DLD1 (cell line): ENCODE measurements at regions not wholly inside any gene's neighbourhood (a gene's known extent, or its start where the extent isn't known, plus 50 kb on each side); places are given as distances from the start of the nearest gene placed in this dataset.

Source experiments
- in situ Hi-C: cut with HindIII; loops from 2 replicates; pipeline ENCODE4 v1.10.0; 2017; ENCODE audit warnings: low sequenced_read_pairs

DNA sequence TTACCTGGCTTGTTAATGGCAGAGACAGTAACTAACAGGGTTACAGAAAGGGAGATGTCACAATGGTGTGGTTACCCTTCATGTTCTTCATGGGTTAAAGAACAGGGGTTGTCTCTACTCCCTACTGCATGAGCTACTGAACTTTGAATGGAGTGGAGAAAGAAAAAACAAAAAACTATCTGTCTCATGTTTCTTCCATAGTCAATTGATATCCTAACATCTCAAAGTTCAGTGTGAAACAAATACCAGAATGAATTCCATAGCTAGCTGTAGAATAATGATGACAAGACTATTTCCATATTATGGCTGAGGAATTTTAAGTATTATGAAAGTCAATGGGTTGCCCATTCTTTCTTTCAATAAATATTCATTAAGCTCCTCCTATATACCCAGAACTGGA, 161.3 kb upstream of the LPP start:
- in situ Hi-C loops = no loop called here

DNA sequence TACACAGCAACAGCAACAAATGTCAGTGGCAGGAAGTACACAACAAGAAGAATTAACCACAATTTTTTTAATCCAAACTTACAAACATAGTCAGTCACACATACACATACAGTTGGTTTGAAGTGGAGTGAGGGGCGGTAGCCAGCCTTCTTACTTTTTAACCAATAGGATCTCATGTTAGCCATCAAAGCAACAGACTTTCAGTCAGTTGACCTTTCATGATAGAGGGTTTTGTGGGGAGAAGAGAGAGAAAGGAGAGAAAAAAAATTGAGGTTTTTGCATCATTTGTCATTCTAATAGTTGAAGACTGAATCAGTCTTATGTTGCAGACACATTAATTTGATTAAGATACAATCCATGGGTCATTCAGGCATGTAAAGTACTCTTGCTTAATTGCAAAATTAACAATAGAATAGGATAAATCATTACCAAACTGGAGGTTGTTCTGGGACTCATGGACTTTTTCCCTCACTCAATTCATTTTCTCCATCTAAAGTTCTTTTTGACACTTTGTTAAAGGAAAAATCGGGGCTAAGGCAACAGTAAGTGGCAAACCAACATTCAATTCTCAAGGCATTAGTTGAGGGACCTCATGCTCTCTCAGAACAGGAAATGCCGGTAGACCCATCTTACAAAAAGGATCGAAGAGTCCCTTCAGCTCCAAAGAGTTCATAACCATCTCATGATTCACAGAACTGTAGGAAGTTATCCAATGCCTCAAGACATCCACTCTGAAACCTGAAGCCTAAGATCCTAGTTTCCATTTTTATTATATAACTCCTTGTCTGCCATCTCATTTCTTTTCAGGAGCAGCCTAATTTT, 159.5 kb upstream of the LPP start:
- in situ Hi-C loops = no loop called here

DNA sequence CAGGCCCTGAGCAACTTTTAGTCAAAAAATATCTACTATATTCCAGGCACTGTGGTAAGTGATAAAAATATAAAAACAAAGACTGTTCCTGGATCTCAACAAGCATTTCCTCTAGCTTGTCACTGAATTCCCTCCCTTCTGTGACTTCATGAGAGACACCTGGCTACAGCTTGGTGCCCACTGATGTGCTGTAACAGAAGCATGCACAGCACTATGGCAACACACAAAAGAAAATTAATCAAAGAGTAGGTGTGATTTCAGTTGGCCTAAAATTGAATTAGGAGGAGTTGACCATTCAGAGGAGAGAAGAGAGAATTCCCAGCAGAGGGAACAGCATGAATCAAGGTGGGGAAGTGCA, 158.9 kb upstream of the LPP start:
- in situ Hi-C loops = no loop called here

DNA sequence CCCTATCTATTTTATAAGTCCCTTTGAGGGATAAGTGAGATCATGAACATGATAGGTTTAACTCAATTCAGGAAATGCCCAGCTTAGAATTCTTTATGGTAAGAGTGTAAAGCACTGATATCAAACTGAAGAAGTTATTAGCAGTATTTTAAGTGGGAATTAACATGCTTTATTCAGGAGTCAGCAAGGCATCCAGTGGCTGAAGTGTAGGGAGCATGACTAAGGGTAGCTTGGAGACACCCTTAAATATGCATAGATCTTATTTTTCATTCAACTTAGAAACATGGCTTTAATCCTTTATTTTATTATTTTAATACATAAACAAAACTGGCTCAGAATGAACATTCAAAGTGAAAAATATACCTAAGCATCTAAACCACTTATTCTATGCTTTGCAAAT, 158.3 kb upstream of the LPP start:
- in situ Hi-C loops = no loop called here

DNA sequence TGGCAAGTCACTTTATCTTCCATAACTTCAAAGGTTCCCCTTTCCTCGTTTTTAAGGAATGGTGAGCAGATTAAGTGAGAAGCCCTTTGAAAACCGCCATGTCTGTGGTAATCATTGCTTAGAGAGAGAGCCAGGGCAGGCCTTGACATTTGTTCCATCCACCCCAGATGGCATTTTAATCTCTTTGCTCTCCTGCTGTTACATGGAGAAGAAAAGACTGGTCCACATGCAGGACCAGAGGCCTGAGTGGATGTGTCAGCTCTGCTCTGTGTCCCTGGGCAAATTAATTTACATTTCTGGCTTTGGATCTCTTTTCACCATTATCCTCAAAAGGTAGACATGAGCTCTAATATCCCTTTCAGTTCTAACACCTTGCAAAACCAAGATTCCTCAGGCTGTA, 157.3 kb upstream of the LPP start:
- in situ Hi-C loops = no loop called here

DNA sequence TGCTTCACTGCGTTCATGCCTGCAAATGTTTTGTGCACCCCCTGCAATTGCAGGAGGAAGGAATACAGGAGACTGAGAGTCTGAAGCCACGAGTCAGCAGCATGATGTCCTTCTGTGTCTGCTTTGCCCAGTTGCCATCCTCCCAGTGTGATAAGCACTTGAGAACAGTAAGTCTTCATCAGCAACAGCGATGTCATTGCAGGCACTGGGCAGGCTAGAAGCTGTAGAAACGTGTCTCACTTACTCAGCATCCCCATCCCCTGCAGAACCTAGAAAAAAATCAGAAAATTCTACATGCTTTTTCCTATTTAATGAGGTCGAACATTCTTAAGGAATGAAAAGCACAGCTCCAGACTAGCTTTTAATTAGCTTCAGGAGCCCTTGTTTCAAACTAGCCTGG, 156.5 kb upstream of the LPP start:
- in situ Hi-C loops = no loop called here

DNA sequence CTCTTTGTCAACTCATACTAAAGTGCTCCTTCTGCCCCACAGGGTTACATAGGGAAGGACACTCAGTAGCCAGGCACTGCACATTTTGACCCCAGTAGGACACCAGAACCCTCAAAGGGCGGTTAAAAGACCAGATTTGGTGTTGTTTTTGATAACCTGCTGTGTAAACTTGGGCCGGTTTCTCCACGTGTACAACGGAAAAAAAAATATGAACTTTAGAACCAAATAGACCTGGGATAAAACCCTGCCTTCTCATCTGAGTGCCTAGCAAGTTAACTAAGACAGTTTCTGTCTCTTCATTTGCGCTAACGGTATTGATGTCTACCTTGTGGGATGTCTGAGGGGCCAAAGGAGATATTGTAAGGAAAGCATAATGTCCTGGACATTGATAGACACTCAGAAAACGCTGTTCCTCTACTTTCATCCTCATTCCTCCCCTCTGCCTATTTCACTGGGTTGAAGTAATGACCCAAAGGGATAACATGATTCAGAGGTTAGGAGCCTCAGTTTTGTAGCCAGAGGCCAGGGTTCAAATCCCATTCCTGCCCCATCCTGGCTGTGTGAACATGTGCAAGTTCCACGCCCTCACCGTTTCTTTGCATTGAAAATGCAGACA, 155.9 kb upstream of the LPP start:
- in situ Hi-C loops = no loop called here

DNA sequence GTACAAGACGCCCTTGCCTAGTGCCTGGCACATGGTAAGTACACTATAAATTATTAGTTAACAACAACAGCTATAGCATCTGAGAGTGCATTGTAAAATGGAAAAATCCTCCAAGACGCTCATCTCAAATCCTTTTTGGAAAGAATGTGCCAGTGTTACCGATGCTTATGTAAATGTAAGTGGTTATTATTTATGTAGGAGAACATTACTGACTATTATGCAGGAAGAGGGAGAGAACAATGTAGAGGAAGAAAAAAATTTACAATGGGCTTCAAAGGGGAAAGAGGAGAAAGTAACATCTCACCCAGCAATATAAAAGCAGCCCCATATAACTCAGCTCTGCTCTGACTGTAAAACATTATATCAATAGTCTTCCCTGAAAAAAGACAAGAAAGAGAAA, 155.3 kb upstream of the LPP start:
- in situ Hi-C loops = no loop called here

DNA sequence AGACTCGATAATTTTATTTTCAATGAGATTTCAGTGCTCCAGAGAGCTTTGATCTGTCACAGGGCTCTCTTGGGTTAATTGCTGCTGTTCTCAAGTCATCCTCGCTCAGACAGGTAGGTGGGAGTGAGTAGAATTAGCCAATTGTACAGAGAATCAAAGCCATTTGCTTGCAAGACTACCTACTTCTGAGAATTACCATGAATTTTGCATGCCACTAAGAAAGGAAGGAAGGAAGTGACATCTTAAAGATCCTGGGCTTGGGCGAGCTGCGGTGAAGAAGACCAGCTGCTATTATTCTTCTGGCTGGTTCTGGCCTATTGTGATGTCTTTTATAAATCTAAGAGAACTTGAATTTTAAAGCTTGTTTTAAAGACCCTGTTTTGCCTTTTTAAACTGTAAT, 154.1 kb upstream of the LPP start:
- in situ Hi-C loops = no loop called here

DNA sequence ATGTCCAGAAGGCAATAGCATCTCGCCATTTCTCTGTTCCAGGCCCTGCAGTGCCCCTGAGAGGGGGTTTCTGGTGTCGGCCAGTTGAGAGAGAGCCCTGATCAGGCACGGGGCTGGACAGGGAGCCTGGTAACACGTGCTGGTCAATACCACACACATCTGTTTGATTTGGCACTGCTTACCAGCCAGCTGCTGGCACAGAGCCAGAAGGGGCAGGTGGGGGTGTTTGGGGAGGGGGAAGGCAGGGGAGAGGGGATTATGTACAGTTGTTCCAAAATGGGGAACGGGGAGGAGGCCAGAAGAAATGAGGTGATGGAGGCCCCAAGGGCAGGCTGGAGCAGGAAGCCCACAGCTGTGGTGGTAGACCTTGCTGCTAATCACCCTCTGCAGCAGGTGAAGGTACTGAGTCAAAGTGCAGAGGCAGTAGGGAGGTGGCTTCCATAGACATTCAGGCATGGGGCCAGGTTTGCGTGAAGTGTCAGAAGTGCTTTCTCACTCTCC, 153.5 kb upstream of the LPP start:
- in situ Hi-C loops = no loop called here

DNA sequence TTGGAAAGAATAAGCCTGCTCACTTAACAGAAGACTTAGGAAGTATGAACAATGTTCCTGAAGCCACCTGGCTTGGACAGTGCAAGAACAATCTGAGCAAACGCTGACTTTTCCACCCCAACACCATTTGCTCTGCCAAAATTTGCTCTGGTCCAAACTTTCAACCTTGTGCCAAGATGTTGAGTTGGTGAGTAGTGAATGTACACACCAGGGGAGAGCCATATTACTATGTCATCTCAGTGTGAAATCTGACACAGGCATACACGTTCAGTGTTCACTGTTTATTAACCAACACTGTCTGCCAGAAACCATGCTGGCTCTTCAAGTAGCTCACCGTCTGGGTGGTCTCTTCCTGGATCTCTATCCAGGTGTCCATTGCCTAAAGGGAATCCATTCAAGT, 152.9 kb upstream of the LPP start:
- in situ Hi-C loops = no loop called here

DNA sequence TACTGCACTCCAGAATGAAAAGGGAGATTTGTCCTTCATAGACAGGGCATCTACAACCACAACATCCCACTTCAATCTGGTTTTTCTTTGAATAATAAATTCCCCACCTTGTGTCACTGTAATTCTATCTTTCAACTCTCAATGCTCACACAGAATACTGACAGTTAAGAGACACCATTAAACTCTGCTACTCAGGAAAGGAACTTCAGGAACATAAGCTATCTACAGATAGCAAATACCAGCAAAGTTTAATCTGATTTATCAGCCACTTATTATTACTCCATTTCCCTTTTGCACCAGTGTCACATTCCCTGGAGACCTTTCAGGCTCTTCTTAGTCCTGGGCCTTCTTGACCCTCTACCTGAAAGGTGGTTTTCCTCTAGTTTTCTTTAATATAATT, 152.0 kb upstream of the LPP start:
- in situ Hi-C loops = no loop called here

DNA sequence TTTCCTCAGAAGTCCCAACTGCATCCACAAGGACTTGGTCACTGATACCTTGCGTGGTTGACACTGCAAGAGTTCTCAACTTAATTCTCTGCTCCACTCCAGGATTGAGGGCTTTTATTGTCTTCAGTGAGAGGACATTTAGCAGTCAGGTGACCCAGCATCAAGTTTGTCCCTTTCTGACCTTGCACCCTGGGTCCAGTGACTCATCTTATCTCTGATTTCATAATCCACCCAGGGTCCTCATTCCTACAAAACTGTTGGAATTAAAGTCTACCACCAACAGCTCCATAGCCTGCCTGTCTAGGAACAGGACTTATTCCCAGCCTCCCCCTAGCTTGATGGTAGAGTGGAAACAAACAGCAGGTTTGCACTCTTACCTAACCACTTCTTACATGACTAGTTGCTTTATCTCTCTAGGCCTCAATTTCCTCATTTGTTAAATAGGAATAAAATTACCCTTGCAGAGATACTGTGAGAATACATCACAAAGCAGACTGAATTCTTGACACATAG, 151.3 kb upstream of the LPP start:
- in situ Hi-C loops = no loop called here

DNA sequence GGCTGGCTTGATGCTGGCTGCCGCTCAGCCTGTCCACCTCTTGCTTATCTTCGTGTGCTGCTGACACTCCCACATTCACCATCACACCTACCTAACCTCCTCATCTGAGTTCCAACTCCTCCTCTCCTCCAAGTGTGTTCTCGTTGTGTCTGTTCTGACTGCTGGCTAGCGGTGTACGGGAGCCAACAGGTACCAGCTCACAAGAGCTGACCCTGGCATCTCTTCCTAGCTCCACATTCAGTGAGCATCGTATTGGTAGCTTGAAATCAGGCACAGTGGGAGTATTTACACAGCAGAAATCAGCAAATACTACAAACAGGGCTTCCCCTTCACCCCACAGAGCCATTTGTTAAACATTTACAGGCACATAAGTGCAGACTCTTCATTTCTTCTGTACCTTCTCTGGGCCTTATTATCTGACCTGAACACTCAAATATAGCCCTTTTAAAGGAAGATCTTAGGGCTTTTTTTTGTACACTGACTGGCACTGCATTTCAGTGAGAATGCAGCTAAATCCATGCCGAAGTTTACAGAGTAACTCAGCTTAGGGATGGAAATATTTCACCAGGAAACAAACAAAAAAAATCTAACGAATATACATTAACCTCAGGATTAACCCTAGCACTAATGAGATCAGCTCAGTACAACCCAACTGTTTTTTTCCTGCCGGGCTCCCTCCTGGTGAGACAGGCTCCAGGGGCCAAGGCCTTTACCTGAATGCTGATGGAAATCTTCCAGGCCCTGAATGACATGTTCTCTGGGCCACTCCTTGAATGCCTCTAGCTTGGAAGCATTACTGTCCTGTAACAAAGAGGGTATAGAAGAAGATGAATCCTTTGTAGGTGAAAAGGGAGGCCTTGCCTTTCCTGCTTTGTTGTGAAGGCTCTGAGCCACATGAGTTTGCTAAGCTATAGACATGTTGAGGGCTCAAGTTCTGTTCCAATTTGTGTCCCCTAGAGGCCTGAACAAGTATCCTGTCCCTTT, 150.5 kb upstream of the LPP start:
- in situ Hi-C loops = no loop called here

DNA sequence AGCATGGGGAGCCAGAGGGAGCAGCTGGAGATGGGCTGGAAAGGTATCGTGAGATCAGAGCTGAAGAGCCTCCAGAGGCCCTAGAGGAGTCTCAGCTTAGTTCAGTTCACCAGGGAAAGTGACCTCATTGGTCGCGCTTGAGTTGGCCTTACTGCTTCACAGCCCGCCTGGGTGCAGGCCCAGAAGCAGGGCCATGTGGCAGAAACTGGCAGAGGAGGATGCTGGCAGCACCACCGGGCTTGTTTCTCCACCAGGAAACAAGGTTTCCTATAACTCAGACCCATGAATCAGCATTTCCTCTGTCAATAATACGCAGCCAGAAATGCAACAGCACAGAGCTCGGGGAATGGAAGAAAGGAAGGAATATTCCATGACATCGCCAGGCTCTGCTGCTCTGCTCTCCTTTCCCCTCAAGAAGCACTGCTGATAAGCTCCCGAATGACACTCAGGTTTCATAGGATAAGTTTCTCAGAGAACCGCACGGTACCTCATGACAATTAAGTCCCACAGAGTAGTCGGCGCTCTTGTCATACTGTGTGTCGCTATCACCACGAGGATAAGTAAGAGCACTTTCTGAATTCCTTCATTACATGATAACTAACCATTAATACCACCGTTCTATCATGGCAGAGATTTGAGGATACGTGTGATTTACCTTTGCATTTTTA, 147.1 kb upstream of the LPP start:
- in situ Hi-C loops = loop anchor here (5.0 kb wide), 1 partner anchor 90 kb away; no protein-coding TSS in a partner anchor

DNA sequence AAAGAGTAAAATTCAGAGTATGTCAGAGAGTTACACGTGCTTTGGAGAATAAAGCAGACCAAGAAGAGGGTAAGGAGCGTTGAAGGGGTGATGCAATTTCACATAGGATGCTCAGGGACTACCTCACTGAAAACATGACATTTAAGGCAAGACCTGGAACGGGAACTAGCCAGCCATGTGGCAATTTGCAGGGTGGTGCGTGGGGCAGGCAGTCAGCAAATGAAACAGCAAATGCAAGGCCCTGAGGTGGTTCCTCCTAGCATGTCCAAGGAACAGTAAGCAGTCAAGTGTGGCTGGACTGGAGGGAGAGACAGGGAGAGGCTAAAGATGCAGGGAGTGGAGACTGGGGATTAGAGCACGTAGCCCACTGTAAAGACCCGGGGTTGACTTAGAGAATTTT, 146.1 kb upstream of the LPP start:
- in situ Hi-C loops = loop anchor here (5.0 kb wide), 1 partner anchor 91 kb away; no protein-coding TSS in a partner anchor

DNA sequence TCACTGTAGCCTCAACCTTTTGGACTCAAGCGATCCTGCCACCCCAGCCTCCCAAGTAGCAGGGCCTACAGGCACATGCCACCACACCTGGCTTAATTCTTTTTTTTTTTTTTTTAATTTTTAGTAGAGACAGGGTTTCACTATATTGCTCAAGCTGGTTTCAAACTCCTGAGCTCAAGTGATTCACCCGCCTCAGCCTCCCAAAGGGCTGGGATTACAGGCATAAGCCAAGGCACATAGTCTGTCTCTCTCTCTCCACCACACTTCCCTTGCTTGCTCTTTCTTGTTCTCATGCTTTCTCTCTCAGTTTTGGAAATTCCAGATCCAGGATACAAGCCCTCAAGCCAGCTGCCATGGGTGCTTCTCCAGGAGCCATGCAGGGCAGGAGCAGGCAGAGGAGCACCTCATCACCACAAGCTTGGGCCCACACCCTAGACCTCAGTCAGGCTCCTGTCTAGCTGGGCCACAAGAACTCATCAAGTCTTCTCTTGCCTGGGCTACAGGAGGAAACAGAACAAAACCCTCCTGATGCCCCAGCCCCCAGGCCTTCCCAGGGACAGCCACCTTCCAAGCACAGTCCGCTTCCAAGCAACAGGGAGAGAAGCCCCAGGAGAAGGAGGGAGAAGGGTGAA, 145.3 kb upstream of the LPP start:
- in situ Hi-C loops = loop anchor here (5.0 kb wide), 1 partner anchor 91 kb away; no protein-coding TSS in a partner anchor

DNA sequence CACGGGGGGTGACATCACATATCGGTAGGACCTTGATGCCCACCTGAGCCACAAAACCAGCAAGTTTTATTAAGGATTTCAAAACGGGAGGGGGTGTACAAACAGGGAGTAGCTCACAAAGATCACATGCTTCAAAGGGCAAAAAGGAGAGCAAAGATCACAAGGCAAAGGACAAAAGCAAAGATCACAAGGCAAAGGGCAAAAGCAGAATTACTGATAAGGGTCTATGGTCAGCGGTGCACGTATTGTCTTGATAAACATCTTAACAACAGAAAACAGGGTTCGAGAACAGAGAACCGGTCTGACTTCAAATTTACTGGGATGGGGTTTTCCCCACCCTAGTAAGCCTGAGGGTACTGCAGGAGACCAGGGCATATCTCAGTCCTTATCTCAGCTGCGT, 143.5 kb upstream of the LPP start:
- in situ Hi-C loops = no loop called here

DNA sequence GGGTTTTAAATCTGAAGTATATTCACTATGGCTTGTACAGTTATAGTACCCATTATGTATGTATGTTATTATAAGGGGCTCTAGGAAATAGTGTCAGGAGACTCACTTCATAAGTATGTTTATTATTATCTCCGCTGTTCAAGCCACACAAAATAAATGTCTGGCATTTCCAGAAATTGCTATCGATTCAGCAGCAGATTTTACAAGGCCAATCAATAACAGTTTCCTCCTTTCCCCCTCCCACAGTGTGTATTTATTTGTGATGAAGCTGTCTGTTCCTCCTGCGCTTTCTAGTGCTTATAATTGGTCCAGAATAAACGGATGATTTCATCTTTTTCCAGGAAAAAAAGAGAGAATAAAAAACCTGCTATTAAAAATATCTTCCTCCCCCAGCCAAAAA, 134.2 kb upstream of the LPP start:
- in situ Hi-C loops = no loop called here

DNA sequence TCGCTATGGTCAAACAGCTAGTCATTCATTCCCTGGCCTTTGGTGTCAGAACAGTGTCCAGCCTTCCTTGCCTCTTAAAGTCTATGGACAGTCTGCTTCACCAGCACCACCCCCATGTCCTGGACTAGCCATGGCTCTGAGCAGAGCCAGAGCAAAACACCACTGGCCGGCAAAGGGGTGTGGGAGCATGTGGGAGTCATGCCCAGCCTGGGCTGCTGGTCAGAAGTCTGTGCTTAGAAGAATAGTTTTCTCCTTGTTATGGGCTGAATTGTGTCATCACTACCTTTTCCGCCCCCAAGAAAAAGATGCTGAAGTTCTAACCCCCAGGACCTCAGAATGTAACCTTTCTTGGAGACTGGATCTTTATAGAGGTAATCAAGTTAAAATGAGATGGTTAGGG, 132.9 kb upstream of the LPP start:
- in situ Hi-C loops = no loop called here
